HTR-8/SVneo (cell line): ENCODE measurements at regions not wholly inside any gene's neighbourhood (a gene's known extent, or its start where the extent isn't known, plus 50 kb on each side); places are given as distances from the start of the nearest gene placed in this dataset.
A peak's percentile ranks its signal among the peaks of the same experiment; 100 is the strongest.

Experiments used
- DNase-seq: peaks from one replicate; pipeline ENCODE4 v3.0.0; 2011; ENCODE audit warnings: low spot score, mixed read lengths; ENCODE audit not compliant: insufficient read length
- FAIRE-seq: peaks from 2 replicates; lab custom pipeline; 2011; peaks lifted over from hg19 to GRCh38; lab: Jason Lieb, UNC

DNA sequence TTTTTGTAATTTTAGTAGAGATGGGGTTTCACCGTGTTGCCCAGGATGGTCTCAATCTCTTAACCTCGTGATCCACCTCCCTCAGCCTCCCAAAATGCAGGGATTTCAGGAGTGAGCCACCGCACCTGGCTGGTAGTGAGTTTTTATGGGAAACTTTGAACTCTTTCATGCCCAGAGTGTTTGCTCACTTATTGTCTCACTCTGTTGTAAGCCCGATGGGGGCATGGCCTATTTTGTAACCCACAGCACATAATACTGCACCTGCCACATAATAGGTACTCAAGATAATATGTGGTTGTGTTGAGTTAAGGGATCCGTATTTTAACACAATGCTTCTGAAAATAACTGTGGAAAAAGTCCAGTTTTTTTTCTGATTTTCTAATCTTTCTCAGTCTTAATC lies 109.6 kb upstream of the GIMD1 start:
- DNase-seq: no peak
- no peak for FAIRE-seq

DNA sequence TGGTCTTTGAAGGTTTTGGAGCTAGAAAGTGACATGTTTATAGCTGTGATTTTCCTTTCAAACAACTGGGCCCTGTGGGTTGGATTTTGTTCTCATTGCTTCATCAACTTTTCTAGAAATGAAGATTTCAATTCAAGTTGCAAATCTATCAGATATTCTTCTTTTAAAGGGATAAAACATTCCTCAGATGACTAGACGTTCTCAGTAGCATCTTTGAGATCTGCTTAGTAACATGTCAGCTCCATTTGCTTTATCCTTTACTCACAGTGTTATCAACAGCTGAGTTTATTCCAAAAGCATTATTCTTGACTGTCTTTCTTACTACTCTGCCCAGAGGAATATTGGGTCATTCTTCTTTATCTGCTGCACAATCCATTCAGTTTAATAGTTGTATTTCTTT lies 108.2 kb upstream of the GIMD1 start:
- DNase-seq: no peak
- no peak for FAIRE-seq

DNA sequence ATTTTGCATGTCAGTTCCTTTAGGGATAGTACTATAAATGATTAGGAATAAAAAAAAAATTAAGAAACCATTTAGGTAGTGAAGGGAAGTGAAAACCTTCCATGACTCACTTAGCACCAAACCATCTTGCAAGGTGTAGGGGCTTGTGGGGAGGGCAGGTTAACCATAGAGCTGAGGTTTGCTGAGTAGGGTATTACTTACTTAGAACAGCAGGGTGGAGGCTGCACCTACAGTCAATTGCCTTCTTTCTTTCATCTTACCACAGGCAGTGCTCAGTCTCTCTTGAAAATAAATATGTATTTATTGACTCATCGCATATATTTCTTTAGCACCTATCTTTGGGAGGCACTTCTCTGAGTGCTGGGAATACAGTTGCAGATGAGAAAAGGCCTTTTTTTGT lies 104.9 kb upstream of the GIMD1 start:
- DNase-seq (no peak), FAIRE-seq (no peak)

DNA sequence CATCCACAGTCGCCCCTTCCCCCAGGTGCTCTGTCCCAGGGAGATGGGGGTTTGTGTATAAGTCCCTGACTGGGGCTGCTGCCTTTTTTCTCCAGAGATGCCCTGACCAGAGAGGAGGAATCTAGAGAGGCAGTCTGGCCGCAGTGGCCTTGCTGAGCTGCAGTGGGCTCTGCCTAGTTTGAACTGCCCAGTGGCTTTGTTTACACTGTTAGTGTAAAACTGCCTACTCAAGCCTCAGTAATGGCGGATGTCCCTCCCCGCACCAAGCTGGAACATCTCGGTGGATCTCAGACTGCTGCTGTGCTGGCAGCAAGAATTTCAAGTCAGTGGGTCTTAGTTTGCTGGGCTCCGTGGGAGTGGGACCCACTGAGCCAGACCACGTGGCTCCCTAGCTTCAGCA lies 102.6 kb upstream of the GIMD1 start:
- FAIRE-seq: no peak
- DNase-seq: no peak

- DNase-seq: no peak
- no peak for FAIRE-seq
These were observed 95.0 kb upstream of the GIMD1 start for GRCh38 chr4:106463622-106464021.

GRCh38 chr4:106454581-106454980 lies 86.0 kb upstream of the GIMD1 start:
- DNase-seq (no peak), FAIRE-seq (no peak)

DNA sequence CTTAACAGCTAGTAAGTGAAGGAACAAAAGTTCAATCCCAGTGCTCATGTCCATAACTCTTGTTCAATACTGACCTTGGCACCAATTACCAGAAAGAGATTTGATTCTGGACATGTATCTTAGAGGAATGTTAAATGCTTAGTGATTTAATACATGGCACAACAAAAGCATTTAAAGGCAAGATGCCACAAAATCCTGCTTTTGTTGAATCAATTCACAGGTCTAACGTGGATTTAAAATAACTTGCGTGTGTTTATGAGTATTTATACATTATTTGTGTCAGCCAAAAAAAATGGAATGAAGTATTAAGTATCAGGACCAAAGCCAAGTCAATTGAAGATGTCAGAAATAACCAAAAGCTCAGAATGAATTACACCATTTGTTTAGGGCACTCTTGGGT lies 85.4 kb upstream of the GIMD1 start:
- FAIRE-seq: no peak
- DNase-seq: no peak

DNA sequence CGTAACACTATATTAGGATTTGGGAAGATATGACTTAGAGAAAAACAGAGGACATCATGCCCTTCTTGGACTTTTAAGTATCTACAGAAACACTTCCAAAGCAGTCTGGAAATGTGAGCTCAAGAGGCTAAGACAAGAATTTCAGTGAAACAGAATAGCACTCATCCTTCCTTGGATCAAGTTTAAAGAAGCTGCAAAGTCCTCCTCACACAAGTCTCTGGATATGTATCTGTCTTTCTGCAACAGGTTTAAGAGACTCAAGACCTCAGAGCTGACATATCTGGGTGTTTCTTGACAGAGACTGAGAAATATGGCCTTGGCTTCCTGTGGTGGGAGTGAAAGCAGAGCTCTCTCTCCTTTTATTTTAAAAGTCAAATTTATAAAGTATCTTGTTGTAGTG lies 82.5 kb upstream of the GIMD1 start:
- DNase-seq (no peak), FAIRE-seq (no peak)

GRCh38 chr4:106450249-106450648 lies 81.7 kb upstream of the GIMD1 start:
- DNase-seq: no peak
- FAIRE-seq: no peak

- no peak for FAIRE-seq
- DNase-seq: peak; percentile 11
These were observed 76.0 kb upstream of the GIMD1 start for GRCh38 chr4:106444557-106444956.

DNA sequence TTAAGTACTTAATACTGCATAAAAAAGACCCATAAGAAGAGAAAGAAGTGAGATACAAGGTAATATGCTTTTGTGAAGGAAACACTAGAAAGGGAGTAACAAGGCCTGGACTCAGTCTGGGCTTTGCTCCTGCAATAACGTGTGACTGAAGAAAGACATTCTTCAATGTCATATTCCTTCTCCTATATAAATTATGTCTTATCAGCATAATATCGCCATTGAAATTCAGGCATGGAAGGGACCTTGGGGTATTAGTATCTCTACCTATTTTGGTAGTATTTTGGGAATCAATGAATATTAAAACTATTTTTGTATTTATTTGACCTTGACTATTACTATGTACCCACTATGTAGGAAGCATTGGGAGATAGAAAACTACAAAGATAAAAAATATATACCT lies 62.2 kb upstream of the GIMD1 start:
- FAIRE-seq: no peak

GRCh38 chr4:106429885-106430284 lies 61.3 kb upstream of the GIMD1 start:
- no peak for FAIRE-seq

More for the DNA sequence above, 62.2 kb upstream of the GIMD1 start:
- DNase-seq: no peak

GRCh38 chr4:106426069-106426468 lies 57.5 kb upstream of the GIMD1 start:
- no peak for FAIRE-seq
- no peak for DNase-seq

More at GRCh38 chr4:106429885-106430284, 61.3 kb upstream of the GIMD1 start:
- no peak for DNase-seq

GRCh38 chr4:106425576-106425975 lies 57.0 kb upstream of the GIMD1 start:
- DNase-seq: no peak
- FAIRE-seq: no peak

GRCh38 chr4:106424426-106424825 lies 55.8 kb upstream of the GIMD1 start:
- DNase-seq (no peak), FAIRE-seq (no peak)

DNA sequence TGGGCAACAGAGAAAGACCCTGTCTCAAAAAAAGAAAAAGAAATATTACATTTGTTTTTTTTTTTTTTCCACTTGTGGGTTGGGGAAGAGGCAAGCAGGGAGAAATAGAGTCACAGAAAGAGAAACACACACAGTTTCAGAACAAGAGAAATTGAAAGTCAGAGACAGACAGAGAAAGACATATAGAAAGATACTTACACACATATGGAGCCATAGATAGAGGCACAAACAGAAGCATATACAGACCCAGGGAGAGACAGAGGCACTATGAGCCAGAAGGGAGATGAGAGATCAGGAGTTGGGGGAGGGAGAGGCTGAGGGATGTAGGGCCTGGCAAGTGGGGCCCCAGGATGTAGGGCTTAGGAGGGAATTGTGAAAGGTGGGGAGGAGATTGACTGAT lies 55.2 kb upstream of the GIMD1 start:
- DNase-seq (no peak), FAIRE-seq (no peak)

DNA sequence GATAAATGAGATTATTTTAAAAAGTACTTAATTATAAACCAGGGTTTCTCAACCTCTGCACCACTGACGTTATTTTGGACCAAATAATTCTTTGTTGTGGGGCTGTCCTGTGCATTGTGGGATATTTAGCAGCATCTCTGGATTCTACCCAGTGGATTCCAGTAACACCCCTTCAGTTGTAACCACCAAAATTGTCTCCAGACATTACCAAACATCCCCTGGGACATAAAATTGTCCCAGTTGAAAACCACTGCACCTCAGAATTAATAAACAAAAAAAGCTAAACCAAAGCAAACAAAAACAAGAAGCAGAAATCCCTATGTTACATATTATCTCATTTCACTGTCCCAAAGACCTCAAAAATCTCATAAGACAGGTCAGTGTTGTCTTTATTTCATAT lies 54.2 kb upstream of the GIMD1 start:
- FAIRE-seq: no peak
- DNase-seq: no peak

DNA sequence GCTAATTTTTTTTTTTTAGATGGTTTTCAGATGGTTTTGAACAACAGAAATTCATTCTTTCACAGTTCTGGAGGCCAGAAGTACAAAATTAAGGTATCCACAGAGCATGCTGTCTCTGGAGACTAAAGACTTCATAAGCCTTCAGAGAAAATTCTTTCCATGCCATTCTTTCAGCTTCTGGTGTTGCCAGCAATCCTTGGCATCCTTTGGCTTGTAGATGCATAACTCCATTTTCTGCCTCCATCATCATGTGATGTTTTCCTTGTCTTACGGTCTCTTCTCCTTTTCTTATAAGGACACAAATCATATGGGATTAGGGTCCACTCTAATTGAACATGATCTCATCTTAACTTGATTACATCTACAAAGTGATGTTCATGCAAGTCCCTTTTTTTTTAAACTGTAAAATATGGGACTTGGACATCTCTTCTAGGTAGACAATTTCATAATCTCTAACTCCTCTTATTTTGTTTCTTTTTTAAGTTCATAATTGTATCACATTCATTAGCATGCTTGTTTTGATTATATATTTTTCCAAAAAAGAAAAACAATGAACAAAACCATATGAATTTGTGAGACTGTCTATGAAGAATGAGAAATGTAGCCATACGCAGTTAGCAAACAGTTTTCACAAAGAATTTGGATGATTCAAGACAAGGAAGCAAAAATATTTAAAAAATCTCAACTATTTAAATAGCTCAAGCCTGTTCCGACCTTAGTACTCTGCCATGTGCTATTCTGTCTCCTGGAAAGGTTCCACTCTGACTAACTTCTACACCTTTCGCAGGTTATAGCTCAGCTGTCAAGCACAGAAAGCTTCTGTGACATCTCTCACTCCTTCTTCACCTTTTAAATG lies 53.1 kb upstream of the GIMD1 start:
- FAIRE-seq (no peak), DNase-seq (peak; percentile 4)

GRCh38 chr4:106418444-106418843 lies 49.9 kb upstream of the GIMD1 start:
- FAIRE-seq (no peak), DNase-seq (no peak)
